HepG2 (cell line): ENCODE measurements at regions not wholly inside any gene's neighbourhood (a gene's known extent, or its start where the extent isn't known, plus 50 kb on each side); places are given as distances from the start of the nearest gene placed in this dataset.

Experiments
- MAFK ChIP-seq, 2 experiments: IDR thresholded peaks in 1 of 2; conservative IDR thresholded peaks in 1 of 2; 2 replicates each; pipeline ENCODE4 v1.6.1; 2011; ENCODE audit warnings: improper control_type of control experiment in 2 of 2, low read length in 2 of 2
- ZIK1 ChIP-seq: sonication (generic); formaldehyde crosslinking; IDR thresholded peaks from 2 replicates; pipeline ENCODE4 v1.5.0; 2020; ENCODE audit warnings: mild to moderate bottlenecking, low read depth, missing genetic modification reagents, borderline replicate concordance

DNA sequence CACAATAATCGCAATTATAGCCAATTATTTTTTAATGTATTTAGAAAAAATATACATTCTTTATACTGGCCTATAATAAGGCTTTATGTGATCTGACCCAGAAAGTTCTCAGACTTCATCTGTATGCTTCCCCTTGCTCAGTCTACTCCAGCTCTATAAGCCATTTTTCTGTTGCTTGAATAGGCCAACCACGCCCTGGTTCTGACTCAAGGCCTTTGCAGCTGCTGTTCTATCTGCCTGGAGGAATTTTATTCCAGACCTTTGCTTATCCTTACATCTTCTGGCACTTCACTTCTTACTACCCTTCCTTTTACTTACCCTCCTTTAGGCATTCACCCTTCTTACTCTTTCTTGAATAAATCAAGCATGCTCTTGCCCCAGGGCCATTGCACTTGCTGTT is 54.9 kb upstream of the PDE3B start:
- TF ChIP-seq ZIK1 (no peak), MAFK (conservative IDR thresholded peaks at IDR 0.05 in 1 of 2, IDR thresholded peaks at IDR 0.05 in 1 of 2; ENCODE audit: low read length in 2 of 2) (no peak)
